Right atrium auricular region (tissue), 2 donors: ENCODE measurements at regions not wholly inside any gene's neighbourhood (a gene's known extent, or its start where the extent isn't known, plus 50 kb on each side); places are given as distances from the start of the nearest gene placed in this dataset.

Source experiments
- DNase-seq: peaks from one replicate; pipeline ENCODE4 v3.0.0-alpha.2; 2019; ENCODE audit warnings: low spot score
- H3K27ac ChIP-seq, 2 donors: fragments of 200-600 bp; sonication (generic); 1 replicate in 1 of 2; 2 replicates in 1 of 2; pipeline ENCODE4 v1.5.1; 2016 to 2019
- H3K27me3 ChIP-seq, 2 donors: fragments of 200-600 bp; sonication (generic); one replicate each; pipeline versions ENCODE4 v1.5.1 to v1.6.0; 2017 to 2019
- H3K36me3 ChIP-seq: fragments of 200-600 bp; sonication (generic); one replicate; pipeline ENCODE4 v1.5.1; 2016
- H3K4me1 ChIP-seq, 2 donors: fragments of 200-600 bp; sonication (generic); one replicate each; pipeline versions ENCODE4 v1.5.1 to v1.6.0; 2017 to 2019
- H3K4me3 ChIP-seq, 2 donors: fragments of 200-600 bp; sonication (generic); 1 replicate in 1 of 2; 2 replicates in 1 of 2; pipeline ENCODE4 v1.5.1; 2017 to 2019; ENCODE audit warnings: mild to moderate bottlenecking in 1 of 2, moderate library complexity in 1 of 2
- H3K9me3 ChIP-seq, 2 donors: fragments of 200-600 bp; sonication (generic); one replicate each; pipeline ENCODE4 v1.5.1; 2019
- CTCF ChIP-seq, 2 donors: fragments of 200-600 bp; sonication (generic); IDR thresholded peaks; one replicate each; pipeline ENCODE4 v1.5.1; 2019; ENCODE audit warnings: antibody characterized with exemption in 2 of 2

GRCh38 chr7:54115028-54115763, 427.0 kb upstream of the VSTM2A start:
- Histone ChIP-seq H3K9me3 (no peaks in the 10 kb centered on the region), H3K27me3 (no peaks in the 10 kb centered on the region), H3K27ac (no peak overlapping the region), H3K4me1 (no peaks in the 10 kb centered on the region), H3K4me3 (no peak overlapping the region), H3K36me3 (no peaks in the 10 kb centered on the region)
- DNase-seq: no peak
- TF ChIP-seq CTCF (IDR thresholded peaks at IDR 0.05): no peak

GRCh38 chr7:54116956-54117355, 425.2 kb upstream of the VSTM2A start:
- no peaks in the 10 kb centered on the region for H3K9me3 ChIP-seq
- no peak for TF ChIP-seq CTCF (IDR thresholded peaks at IDR 0.05)
- H3K27ac ChIP-seq: no peak overlapping the region
- H3K36me3 ChIP-seq: no peaks in the 10 kb centered on the region
- H3K4me1 ChIP-seq: no peaks in the 10 kb centered on the region
- no peak for DNase-seq
- no peak overlapping the region for H3K4me3 ChIP-seq
- H3K27me3 ChIP-seq: no peaks in the 10 kb centered on the region

GRCh38 chr7:54129035-54129434, 413.1 kb upstream of the VSTM2A start:
- TF ChIP-seq CTCF (IDR thresholded peaks at IDR 0.05): no peak
- Histone ChIP-seq H3K4me3 (no peak overlapping the region), H3K27me3 (no peaks in the 10 kb centered on the region), H3K9me3 (peaks cover 0 to 3% of the 10 kb centered on the region in 2 donors), H3K4me1 (no peaks in the 10 kb centered on the region), H3K36me3 (no peaks in the 10 kb centered on the region), H3K27ac (no peak overlapping the region)
- DNase-seq: no peak

- H3K4me3 ChIP-seq: no peak overlapping the region
- H3K9me3 ChIP-seq: no peaks in the 10 kb centered on the region
- no peaks in the 10 kb centered on the region for H3K27me3 ChIP-seq
- H3K4me1 ChIP-seq: no peaks in the 10 kb centered on the region
- TF ChIP-seq CTCF (IDR thresholded peaks at IDR 0.05): no peak
- DNase-seq: no peak
- H3K27ac ChIP-seq: no peak overlapping the region
- H3K36me3 ChIP-seq: no peaks in the 10 kb centered on the region
Observed at GRCh38 chr7:54141576-54141975, 400.6 kb upstream of the VSTM2A start.

- no peak overlapping the region for H3K4me3 ChIP-seq
- H3K27ac ChIP-seq: no peak overlapping the region
- no peaks in the 10 kb centered on the region for H3K36me3 ChIP-seq
- no peaks in the 10 kb centered on the region for H3K4me1 ChIP-seq
- TF ChIP-seq CTCF (IDR thresholded peaks at IDR 0.05): no peak
- DNase-seq: no peak
- H3K9me3 ChIP-seq: no peaks in the 10 kb centered on the region
- H3K27me3 ChIP-seq: no peaks in the 10 kb centered on the region
Observed at GRCh38 chr7:54145716-54146115, 396.5 kb upstream of the VSTM2A start.

- H3K27ac ChIP-seq: no peak overlapping the region
- TF ChIP-seq CTCF (IDR thresholded peaks at IDR 0.05): no peak
Observed at GRCh38 chr7:54153462-54153861, 388.7 kb upstream of the VSTM2A start.

More at GRCh38 chr7:54153462-54153861, 388.7 kb upstream of the VSTM2A start:
- no peak for DNase-seq
- H3K4me1 ChIP-seq: no peaks in the 10 kb centered on the region
- no peaks in the 10 kb centered on the region for H3K9me3 ChIP-seq
- no peak overlapping the region for H3K4me3 ChIP-seq
- H3K36me3 ChIP-seq: no peaks in the 10 kb centered on the region
- H3K27me3 ChIP-seq: no peaks in the 10 kb centered on the region
